ENCODE measurements at regions not wholly inside any gene's neighbourhood (a gene's known extent, or its start where the extent isn't known, plus 50 kb on each side); places are given as distances from the start of the nearest gene placed in this dataset.

DNA sequence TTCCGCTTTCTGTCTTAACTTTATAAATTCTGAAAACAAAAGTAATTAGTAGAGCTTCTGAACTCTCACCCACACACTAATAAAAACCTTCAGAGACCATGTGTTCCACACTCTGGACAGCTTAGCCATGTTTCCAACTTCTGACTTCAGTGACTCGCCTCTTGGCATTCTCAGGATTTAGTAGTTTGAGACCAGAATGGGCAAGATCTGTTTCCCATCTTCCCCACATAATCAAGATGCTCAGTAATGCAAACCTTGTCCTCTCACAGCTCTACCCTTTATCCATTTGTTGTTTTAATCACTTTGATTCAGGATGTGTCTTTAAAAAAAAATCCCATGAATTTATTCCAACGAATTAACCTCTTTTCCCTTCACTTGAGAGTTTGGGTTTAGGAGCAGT lies 166.6 kb upstream of the SLC24A5 start:
- no peak overlapping the region for H3K4me3 ChIP-seq (ENCODE audit: low read depth, low read length)
- DNase-seq (ENCODE audit: low read depth): no peak
- TF ChIP-seq, protein P1, sequence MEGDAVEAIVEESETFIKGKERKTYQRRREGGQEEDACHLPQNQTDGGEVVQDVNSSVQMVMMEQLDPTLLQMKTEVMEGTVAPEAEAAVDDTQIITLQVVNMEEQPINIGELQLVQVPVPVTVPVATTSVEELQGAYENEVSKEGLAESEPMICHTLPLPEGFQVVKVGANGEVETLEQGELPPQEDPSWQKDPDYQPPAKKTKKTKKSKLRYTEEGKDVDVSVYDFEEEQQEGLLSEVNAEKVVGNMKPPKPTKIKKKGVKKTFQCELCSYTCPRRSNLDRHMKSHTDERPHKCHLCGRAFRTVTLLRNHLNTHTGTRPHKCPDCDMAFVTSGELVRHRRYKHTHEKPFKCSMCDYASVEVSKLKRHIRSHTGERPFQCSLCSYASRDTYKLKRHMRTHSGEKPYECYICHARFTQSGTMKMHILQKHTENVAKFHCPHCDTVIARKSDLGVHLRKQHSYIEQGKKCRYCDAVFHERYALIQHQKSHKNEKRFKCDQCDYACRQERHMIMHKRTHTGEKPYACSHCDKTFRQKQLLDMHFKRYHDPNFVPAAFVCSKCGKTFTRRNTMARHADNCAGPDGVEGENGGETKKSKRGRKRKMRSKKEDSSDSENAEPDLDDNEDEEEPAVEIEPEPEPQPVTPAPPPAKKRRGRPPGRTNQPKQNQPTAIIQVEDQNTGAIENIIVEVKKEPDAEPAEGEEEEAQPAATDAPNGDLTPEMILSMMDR (conservative IDR thresholded peaks at IDR 0.05; ENCODE audit: low read depth, low read length): no peak

- no peak for DNase-seq (ENCODE audit: low read depth)
- H3K4me3 ChIP-seq (ENCODE audit: low read depth, low read length): no peak overlapping the region
- TF ChIP-seq, protein P1 (conservative IDR thresholded peaks at IDR 0.05; ENCODE audit: low read depth, low read length): no peak
Observed at GRCh38 chr15:47955021-47955420, 165.8 kb upstream of the SLC24A5 start.

- TF ChIP-seq, protein P1 (conservative IDR thresholded peaks at IDR 0.05; ENCODE audit: low read depth, low read length): no peak
- no peak overlapping the region for H3K4me3 ChIP-seq (ENCODE audit: low read depth, low read length)
- DNase-seq (ENCODE audit: low read depth): no peak
Observed at GRCh38 chr15:47959617-47960413, 161.0 kb upstream of the SLC24A5 start.

DNA sequence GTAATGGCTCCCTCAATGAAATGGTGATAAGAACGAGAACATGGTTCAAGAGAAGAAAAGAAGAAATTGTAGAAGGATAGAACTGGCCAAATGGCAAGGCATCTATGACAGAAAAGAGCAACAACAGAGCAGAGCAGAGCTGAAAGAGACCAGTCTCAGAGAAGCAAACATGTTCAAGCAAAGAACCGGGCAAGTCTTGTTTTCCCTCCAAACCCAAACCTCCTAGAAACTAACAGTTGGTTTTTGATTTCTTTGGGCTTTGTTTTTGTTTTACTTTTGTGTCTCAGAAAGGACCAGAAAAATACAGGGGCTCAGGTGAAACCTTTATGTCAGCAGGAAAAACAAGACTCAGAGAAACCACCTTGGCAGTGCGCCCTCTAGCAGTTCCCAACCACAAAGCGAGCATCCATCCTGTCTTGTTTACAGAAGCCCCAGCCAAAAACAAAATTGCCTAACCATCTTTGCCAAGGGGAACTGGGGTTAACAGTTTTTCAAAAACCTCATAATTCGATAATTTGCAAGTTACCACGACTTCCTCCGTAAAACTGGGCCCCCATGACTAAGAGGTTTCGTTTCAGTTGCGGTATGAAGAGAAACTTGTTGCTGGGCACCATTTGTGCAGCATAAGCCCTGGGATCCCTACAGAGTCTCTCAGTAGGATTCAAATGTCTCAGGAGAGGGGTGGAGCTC lies 159.2 kb upstream of the SLC24A5 start:
- TF ChIP-seq, protein P1 (conservative IDR thresholded peaks at IDR 0.05; ENCODE audit: low read depth, low read length): no peak
- DNase-seq (ENCODE audit: low read depth): no peak
- H3K4me3 ChIP-seq (ENCODE audit: low read depth, low read length): no peak overlapping the region

GRCh38 chr15:47963265-47963664 lies 157.5 kb upstream of the SLC24A5 start:
- DNase-seq (ENCODE audit: low read depth): no peak
- TF ChIP-seq, protein P1 (conservative IDR thresholded peaks at IDR 0.05; ENCODE audit: low read depth, low read length): no peak
- no peak overlapping the region for H3K4me3 ChIP-seq (ENCODE audit: low read depth, low read length)

GRCh38 chr15:47964229-47964628 lies 156.6 kb upstream of the SLC24A5 start:
- no peak overlapping the region for H3K4me3 ChIP-seq (ENCODE audit: low read depth, low read length)
- TF ChIP-seq, protein P1 (conservative IDR thresholded peaks at IDR 0.05; ENCODE audit: low read depth, low read length): no peak
- no peak for DNase-seq (ENCODE audit: low read depth)

Measured in choroid plexus epithelial cell (primary cell).